DLD1 (cell line): ENCODE measurements at regions not wholly inside any gene's neighbourhood (a gene's known extent, or its start where the extent isn't known, plus 50 kb on each side); places are given as distances from the start of the nearest gene placed in this dataset.

Experiments
- in situ Hi-C: cut with HindIII; loops from 2 replicates; pipeline ENCODE4 v1.10.0; 2017; ENCODE audit warnings: low sequenced_read_pairs

- in situ Hi-C loops: no loop called here
Measured at GRCh38 chr9:19600538-19600937, 188.3 kb downstream of the SLC24A2 start.

GRCh38 chr9:19598722-19599121 lies 189.9 kb downstream of the ACER2 start:
- in situ Hi-C loops: no loop called here

- in situ Hi-C loops: no loop called here
Measured at GRCh38 chr9:19597176-19597575, 188.4 kb downstream of the ACER2 start.

- in situ Hi-C loops: no loop called here
Measured at GRCh38 chr9:19595003-19595402, 186.2 kb downstream of the ACER2 start.

- in situ Hi-C loops: loop anchor here (5.0 kb wide), 1 partner anchor 35 kb away; no protein-coding TSS in a partner anchor
Measured at GRCh38 chr9:19587678-19588077, 178.9 kb downstream of the ACER2 start.

GRCh38 chr9:19583890-19584289 lies 175.1 kb downstream of the ACER2 start:
- in situ Hi-C loops: no loop called here

- in situ Hi-C loops: no loop called here
Measured at GRCh38 chr9:19577411-19577810, 168.6 kb downstream of the ACER2 start.

- in situ Hi-C loops: no loop called here
Measured at GRCh38 chr9:19568946-19569345, 160.1 kb downstream of the ACER2 start.

- in situ Hi-C loops: no loop called here
Measured at GRCh38 chr9:19564396-19565061, 155.7 kb downstream of the ACER2 start.

- in situ Hi-C loops: no loop called here
Measured at GRCh38 chr9:19555214-19555613, 146.4 kb downstream of the ACER2 start.

- in situ Hi-C loops: loop anchor here (5.0 kb wide), 1 partner anchor 33 kb away; no protein-coding TSS in a partner anchor
Measured at GRCh38 chr9:19554529-19554928, 145.7 kb downstream of the ACER2 start.

- in situ Hi-C loops: loop anchor here (5.0 kb wide), 1 partner anchor 34 kb away; no protein-coding TSS in a partner anchor
Measured at GRCh38 chr9:19553441-19553840, 144.6 kb downstream of the ACER2 start.

GRCh38 chr9:19552282-19553105 lies 143.7 kb downstream of the ACER2 start:
- in situ Hi-C loops: loop anchor here (5.0 kb wide), 1 partner anchor 35 kb away; no protein-coding TSS in a partner anchor

GRCh38 chr9:19551124-19551929 lies 142.5 kb downstream of the ACER2 start:
- in situ Hi-C loops: loop anchor here (5.0 kb wide), 1 partner anchor 36 kb away; no protein-coding TSS in a partner anchor

- in situ Hi-C loops: loop anchor here (5.0 kb wide), 1 partner anchor 37 kb away; no protein-coding TSS in a partner anchor
Measured at GRCh38 chr9:19550009-19550408, 141.2 kb downstream of the ACER2 start.

- in situ Hi-C loops: no loop called here
Measured at GRCh38 chr9:19533373-19533772, 124.6 kb downstream of the ACER2 start.

- in situ Hi-C loops: no loop called here
Measured at GRCh38 chr9:19527663-19528062, 118.9 kb downstream of the ACER2 start.

- in situ Hi-C loops: no loop called here
Measured at GRCh38 chr9:19522558-19522957, 113.7 kb downstream of the ACER2 start.

GRCh38 chr9:19521205-19521604 lies 112.4 kb downstream of the ACER2 start:
- in situ Hi-C loops: no loop called here

GRCh38 chr9:19517202-19517942 lies 108.6 kb downstream of the ACER2 start:
- in situ Hi-C loops: no loop called here
